ENCODE measurements at regions not wholly inside any gene's neighbourhood (a gene's known extent, or its start where the extent isn't known, plus 50 kb on each side); places are given as distances from the start of the nearest gene placed in this dataset.

DNA sequence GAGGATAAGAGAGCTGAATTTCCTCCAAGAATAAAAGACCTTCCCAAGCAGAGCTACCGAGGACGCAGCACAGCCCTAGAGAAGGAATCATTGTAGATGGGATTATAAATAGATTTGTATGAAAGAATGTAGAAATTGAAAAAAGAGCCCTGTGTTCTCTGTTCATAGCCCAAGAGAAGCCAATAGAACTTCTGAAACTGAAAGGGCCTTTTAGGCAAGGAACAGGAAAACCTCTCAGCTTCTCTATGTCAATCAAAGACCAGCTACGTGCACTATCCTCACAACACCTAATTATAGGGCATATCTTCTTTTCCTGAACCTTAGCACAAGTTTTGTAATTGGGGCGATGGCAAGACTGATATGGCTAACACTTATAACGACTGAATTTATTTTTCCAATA, 192.4 kb upstream of the RNPC3 start:
- TF ChIP-seq, protein P1, sequence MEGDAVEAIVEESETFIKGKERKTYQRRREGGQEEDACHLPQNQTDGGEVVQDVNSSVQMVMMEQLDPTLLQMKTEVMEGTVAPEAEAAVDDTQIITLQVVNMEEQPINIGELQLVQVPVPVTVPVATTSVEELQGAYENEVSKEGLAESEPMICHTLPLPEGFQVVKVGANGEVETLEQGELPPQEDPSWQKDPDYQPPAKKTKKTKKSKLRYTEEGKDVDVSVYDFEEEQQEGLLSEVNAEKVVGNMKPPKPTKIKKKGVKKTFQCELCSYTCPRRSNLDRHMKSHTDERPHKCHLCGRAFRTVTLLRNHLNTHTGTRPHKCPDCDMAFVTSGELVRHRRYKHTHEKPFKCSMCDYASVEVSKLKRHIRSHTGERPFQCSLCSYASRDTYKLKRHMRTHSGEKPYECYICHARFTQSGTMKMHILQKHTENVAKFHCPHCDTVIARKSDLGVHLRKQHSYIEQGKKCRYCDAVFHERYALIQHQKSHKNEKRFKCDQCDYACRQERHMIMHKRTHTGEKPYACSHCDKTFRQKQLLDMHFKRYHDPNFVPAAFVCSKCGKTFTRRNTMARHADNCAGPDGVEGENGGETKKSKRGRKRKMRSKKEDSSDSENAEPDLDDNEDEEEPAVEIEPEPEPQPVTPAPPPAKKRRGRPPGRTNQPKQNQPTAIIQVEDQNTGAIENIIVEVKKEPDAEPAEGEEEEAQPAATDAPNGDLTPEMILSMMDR (IDR thresholded peaks at IDR 0.05; ENCODE audit: low read depth, low read length, poor library complexity, severe bottlenecking) = no peak
- no peak for TF ChIP-seq EZH2phosphoT487 (IDR thresholded peaks at IDR 0.05; ENCODE audit: borderline replicate concordance, low read length)
